Endothelial cell of umbilical vein (primary cell): ENCODE measurements at regions not wholly inside any gene's neighbourhood (a gene's known extent, or its start where the extent isn't known, plus 50 kb on each side); places are given as distances from the start of the nearest gene placed in this dataset.

Experiments used
- BruUV-seq: library from RNA; stranded (reverse); fragments of 400-500 nt; replicated peaks from 2 replicates; lab custom pipeline; 2021; lab: Mats Ljungman, UMichigan
- CTCF ChIA-PET: fragments of 300-600, 350-600 bp; sonication (Branson Sonifier 250); formaldehyde crosslinking; loops from one replicate; lab custom pipeline; 2021; ENCODE audit warnings: antibody characterized with exemption, inconsistent platforms; lab: Charles Lee
- POLR2A ChIA-PET: fragments of 300-600, 350-600 bp; sonication (Branson Sonifier 250); formaldehyde crosslinking; loops from one replicate; lab custom pipeline; 2021; ENCODE audit warnings: antibody characterized with exemption, inconsistent platforms; lab: Charles Lee
- DNase-seq: peaks from one replicate; pipeline ENCODE4 v3.0.0-alpha.2; 2011; ENCODE audit warnings: low read depth, low spot score
- FAIRE-seq: peaks from 2 replicates; lab custom pipeline; 2011; peaks lifted over from hg19 to GRCh38; lab: Jason Lieb, UNC
- H2AFZ ChIP-seq: 2 replicates; pipeline ENCODE4 v1.6.0; 2012; ENCODE audit warnings: low read depth, low read length, control low read depth, inconsistent platforms
- H3K27ac ChIP-seq: 2 replicates; pipeline ENCODE4 v1.5.1; 2011; ENCODE audit warnings: low read depth, mild to moderate bottlenecking, control low read depth, low read length, moderate library complexity; ENCODE audit not compliant: insufficient read depth
- H3K27me3 ChIP-seq, 2 experiments: 2 replicates each; pipeline versions ENCODE4 v1.6.0 to v1.6.1; 2011; ENCODE audit warnings: low read length in 2 of 2, mixed read lengths in 1 of 2; ENCODE audit not compliant: control insufficient read depth in 2 of 2, insufficient read depth in 2 of 2
- H3K36me3 ChIP-seq, 2 experiments: 2 replicates in 1 of 2; 3 replicates in 1 of 2; pipeline ENCODE4 v1.5.1; 2011; ENCODE audit warnings: low read length in 2 of 2, mild to moderate bottlenecking in 1 of 2, moderate library complexity in 1 of 2; ENCODE audit not compliant: control insufficient read depth in 2 of 2, insufficient read depth in 2 of 2; ENCODE audit errors: extremely low read depth in 1 of 2
- H3K4me1 ChIP-seq: 3 replicates; pipeline ENCODE4 v1.5.1; 2011; ENCODE audit warnings: mild to moderate bottlenecking, low read length; ENCODE audit not compliant: control insufficient read depth, insufficient read depth; ENCODE audit errors: extremely low read depth
- H3K4me2 ChIP-seq: 2 replicates; pipeline ENCODE4 v1.6.1; 2011; ENCODE audit warnings: low read length, control low read depth, mixed read lengths; ENCODE audit not compliant: insufficient read depth
- H3K4me3 ChIP-seq, 3 experiments: fragments of 200-600 bp in 1 of 3; sonication (generic), shearing (Covaris generic) in 1 of 3; replicated peaks in 1 of 3; 2 replicates each; pipeline ENCODE4 v1.5.1; 2011 to 2016; ENCODE audit warnings: control low read depth in 3 of 3, low read length in 3 of 3, mild to moderate bottlenecking in 2 of 3, inconsistent platforms in 1 of 3, low read depth in 1 of 3, moderate library complexity in 1 of 3; ENCODE audit not compliant: insufficient read depth in 1 of 3
- H3K79me2 ChIP-seq: 2 replicates; pipeline ENCODE4 v1.6.0; 2012; ENCODE audit warnings: low read length, inconsistent platforms; ENCODE audit not compliant: control insufficient read depth, insufficient read depth
- H3K9ac ChIP-seq: replicated peaks from 2 replicates; pipeline ENCODE3; 2011; ENCODE audit warnings: low read length, control low read depth; ENCODE audit not compliant: insufficient read depth; ENCODE audit errors: extremely low read depth
- H3K9me1 ChIP-seq: replicated peaks from 3 replicates; pipeline ENCODE4 v1.6.0; 2011; ENCODE audit warnings: mild to moderate bottlenecking, low read length; ENCODE audit not compliant: control insufficient read depth, insufficient read depth; ENCODE audit errors: extremely low read depth
- H3K9me3 ChIP-seq: replicated peaks from 2 replicates; pipeline ENCODE4 v1.5.1; 2012; ENCODE audit warnings: low read length, inconsistent platforms; ENCODE audit not compliant: control insufficient read depth, insufficient read depth
- H4K20me1 ChIP-seq: replicated peaks from 2 replicates; pipeline ENCODE3; 2011; ENCODE audit warnings: mild to moderate bottlenecking, low read length; ENCODE audit not compliant: control insufficient read depth, insufficient read depth; ENCODE audit errors: extremely low read depth
- EZH2 ChIP-seq: IDR thresholded peaks from 2 replicates; pipeline ENCODE4 v1.6.1; 2012; ENCODE audit warnings: borderline replicate concordance, low read depth, mild to moderate bottlenecking, moderate library complexity, low read length, inconsistent platforms; ENCODE audit not compliant: severe bottlenecking
- FOS ChIP-seq: IDR thresholded peaks from 2 replicates; pipeline ENCODE4 v1.6.1; 2011; ENCODE audit warnings: mild to moderate bottlenecking, low read length, moderate library complexity, borderline replicate concordance; ENCODE audit not compliant: insufficient read depth
- GATA2 ChIP-seq: IDR thresholded peaks from 2 replicates; pipeline ENCODE4 v1.7.0; 2011; ENCODE audit warnings: low read depth, mild to moderate bottlenecking, moderate library complexity, mixed read lengths, low read length; ENCODE audit not compliant: insufficient read length, insufficient read depth
- JUN ChIP-seq: IDR thresholded peaks from 2 replicates; pipeline ENCODE4 v1.6.1; 2011; ENCODE audit warnings: borderline replicate concordance, low read depth; ENCODE audit not compliant: insufficient read length, insufficient read depth
- MAX ChIP-seq: IDR thresholded peaks from 2 replicates; pipeline ENCODE4 v1.6.1; 2011; ENCODE audit not compliant: insufficient read depth, insufficient read length
- MYC ChIP-seq: IDR thresholded peaks from one replicate; pipeline ENCODE4 v1.6.1; 2011; ENCODE audit warnings: mild to moderate bottlenecking, low read depth, low read length
- POLR2AphosphoS5 ChIP-seq: IDR thresholded peaks from 2 replicates; pipeline ENCODE4 v1.6.1; 2012; ENCODE audit warnings: low read depth, mild to moderate bottlenecking, control low read depth, low read length, moderate library complexity; ENCODE audit not compliant: insufficient read depth
- dilution Hi-C: fragments of 300-500 bp; cut with MboI; formaldehyde crosslinking; loops from one replicate; pipeline ENCODE4 v1.15.0; 2019; ENCODE audit warnings: low sequenced_read_pairs; ENCODE audit not compliant: extremely low pct_ligation_motif_present
- intact Hi-C: fragments of 100-400 bp; cut with micrococcal nuclease; formaldehyde crosslinking; loops from one replicate; pipeline ENCODE4 v1.10.0; 2022
- TF ChIP-seq, protein P1 (sequence below), 2 donors: IDR thresholded peaks; 1 replicate in 1 of 2; 2 replicates in 1 of 2; pipeline ENCODE4 v1.5.1; 2011; ENCODE audit warnings: low read length in 2 of 2, mild to moderate bottlenecking in 2 of 2, moderate library complexity in 2 of 2, control low read depth in 1 of 2, inconsistent platforms in 1 of 2, low read depth in 1 of 2; ENCODE audit not compliant: insufficient read depth in 1 of 2; ENCODE audit errors: extremely low read depth in 1 of 2

DNA sequence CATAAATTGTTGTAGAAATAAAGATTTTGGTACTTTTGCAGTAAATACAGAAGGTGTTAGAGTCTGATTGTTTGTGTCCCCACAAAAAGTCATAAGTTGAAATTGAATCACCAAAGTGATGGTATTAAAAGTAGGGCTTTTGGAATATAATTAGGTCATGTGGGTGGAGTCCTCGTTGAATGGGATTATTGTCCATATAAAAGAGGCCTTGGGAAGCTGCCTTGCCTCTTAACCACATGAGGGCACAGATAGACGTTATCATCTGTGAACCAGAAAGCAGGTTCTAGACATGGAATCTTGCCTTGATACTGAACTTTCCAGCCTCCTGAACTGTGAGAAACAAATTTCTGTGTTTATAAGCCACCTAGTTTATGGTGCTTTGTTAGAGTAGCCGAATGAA, 186.8 kb downstream of the PRR20E start:
- H3K36me3 ChIP-seq = no peaks in the 10 kb centered on the region
- TF ChIP-seq, protein P1, sequence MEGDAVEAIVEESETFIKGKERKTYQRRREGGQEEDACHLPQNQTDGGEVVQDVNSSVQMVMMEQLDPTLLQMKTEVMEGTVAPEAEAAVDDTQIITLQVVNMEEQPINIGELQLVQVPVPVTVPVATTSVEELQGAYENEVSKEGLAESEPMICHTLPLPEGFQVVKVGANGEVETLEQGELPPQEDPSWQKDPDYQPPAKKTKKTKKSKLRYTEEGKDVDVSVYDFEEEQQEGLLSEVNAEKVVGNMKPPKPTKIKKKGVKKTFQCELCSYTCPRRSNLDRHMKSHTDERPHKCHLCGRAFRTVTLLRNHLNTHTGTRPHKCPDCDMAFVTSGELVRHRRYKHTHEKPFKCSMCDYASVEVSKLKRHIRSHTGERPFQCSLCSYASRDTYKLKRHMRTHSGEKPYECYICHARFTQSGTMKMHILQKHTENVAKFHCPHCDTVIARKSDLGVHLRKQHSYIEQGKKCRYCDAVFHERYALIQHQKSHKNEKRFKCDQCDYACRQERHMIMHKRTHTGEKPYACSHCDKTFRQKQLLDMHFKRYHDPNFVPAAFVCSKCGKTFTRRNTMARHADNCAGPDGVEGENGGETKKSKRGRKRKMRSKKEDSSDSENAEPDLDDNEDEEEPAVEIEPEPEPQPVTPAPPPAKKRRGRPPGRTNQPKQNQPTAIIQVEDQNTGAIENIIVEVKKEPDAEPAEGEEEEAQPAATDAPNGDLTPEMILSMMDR (IDR thresholded peaks at IDR 0.05; ENCODE audit: extremely low read depth in 1 of 2, insufficient read depth in 1 of 2, low read depth in 1 of 2, low read length in 2 of 2) = no peak
- no peak for TF ChIP-seq POLR2AphosphoS5
- no peaks in the 10 kb centered on the region for H4K20me1 ChIP-seq
- CTCF ChIA-PET = no interaction called here
- H3K4me3 ChIP-seq = no peak overlapping the region
- BruUV-seq = no TSS peak
- no peak overlapping the region for H3K4me2 ChIP-seq
- no peak overlapping the region for H3K27ac ChIP-seq
- DNase-seq = no peak
- no peak overlapping the region for H3K9ac ChIP-seq
- dilution Hi-C loops = no loop called here
- POLR2A ChIA-PET = no interaction called here
- intact Hi-C loops = no loop called here
- no peaks in the 10 kb centered on the region for H3K9me1 ChIP-seq
- no peaks in the 10 kb centered on the region for H3K9me3 ChIP-seq
- FAIRE-seq = no peak
- no peaks in the 10 kb centered on the region for H3K4me1 ChIP-seq
- H3K27me3 ChIP-seq = no peaks in the 10 kb centered on the region
- no peaks in the 10 kb centered on the region for H3K79me2 ChIP-seq
- H2AFZ ChIP-seq = no peak overlapping the region

DNA sequence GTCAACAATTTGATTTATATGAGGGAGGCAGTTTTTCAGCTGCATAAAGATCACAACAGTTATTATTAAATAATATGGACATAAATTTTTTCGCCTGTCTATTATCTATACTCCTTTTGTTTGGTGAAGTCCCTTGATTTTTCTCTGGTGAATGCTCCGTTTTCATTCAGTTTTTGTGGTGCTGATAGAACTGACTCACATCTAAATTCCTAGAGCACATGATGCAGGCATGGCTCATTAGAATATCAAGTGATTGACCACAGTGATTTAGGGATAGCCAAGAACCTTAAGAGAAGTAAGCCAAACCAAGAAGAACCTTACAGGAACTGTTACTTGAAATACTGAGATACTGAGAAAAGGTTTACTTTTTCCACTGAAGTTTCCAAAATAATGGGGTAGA, 208.9 kb downstream of the PRR20E start:
- dilution Hi-C loops = no loop called here
- no peak overlapping the region for H3K9ac ChIP-seq
- DNase-seq (no peak), FAIRE-seq (no peak)
- no peaks in the 10 kb centered on the region for H3K27me3 ChIP-seq
- ChIA-PET POLR2A (no interaction called here), CTCF (no interaction called here)
- H3K4me1 ChIP-seq = no peaks in the 10 kb centered on the region
- no peak overlapping the region for H3K27ac ChIP-seq
- H3K9me1 ChIP-seq = no peaks in the 10 kb centered on the region
- H2AFZ ChIP-seq = no peak overlapping the region
- H3K4me2 ChIP-seq = no peak overlapping the region
- H3K4me3 ChIP-seq = no peak overlapping the region
- intact Hi-C loops = no loop called here
- no peak for TF ChIP-seq MYC
- TF ChIP-seq EZH2 = no peak
- TF ChIP-seq MAX = no peak
- no peak for TF ChIP-seq POLR2AphosphoS5
- no peak for TF ChIP-seq GATA2
- TF ChIP-seq FOS = no peak
- TF ChIP-seq JUN = no peak
- TF ChIP-seq, protein P1 (IDR thresholded peaks at IDR 0.05; ENCODE audit: extremely low read depth in 1 of 2, insufficient read depth in 1 of 2, low read depth in 1 of 2, low read length in 2 of 2) = no peak
- no peaks in the 10 kb centered on the region for H3K36me3 ChIP-seq
- no peaks in the 10 kb centered on the region for H3K79me2 ChIP-seq
- BruUV-seq = no TSS peak
- no peaks in the 10 kb centered on the region for H4K20me1 ChIP-seq
- H3K9me3 ChIP-seq = no peaks in the 10 kb centered on the region
